ENCODE measurements at regions not wholly inside any gene's neighbourhood (a gene's known extent, or its start where the extent isn't known, plus 50 kb on each side); places are given as distances from the start of the nearest gene placed in this dataset.

DNA sequence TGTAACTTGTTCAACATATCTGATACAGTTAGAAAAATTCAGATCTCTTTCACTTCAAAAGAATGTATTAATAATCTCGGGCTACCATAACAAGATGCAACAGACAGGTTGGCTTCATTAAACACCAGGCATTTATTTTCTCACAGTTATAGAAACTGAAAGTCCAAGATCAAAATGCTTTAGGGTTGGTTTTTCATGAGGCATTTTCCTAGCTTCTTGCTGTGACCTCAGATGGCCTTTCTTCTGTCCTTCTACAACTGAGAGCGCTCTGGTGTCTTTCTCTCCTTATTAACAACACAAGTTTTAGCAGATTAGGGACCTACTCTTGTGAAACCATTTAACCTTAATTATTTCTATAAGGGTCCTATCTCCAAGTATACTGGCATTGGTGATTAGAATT, 452.5 kb downstream of the ZNF804A start:
- Histone ChIP-seq H2AFZ (replicated peaks) (no peak overlapping the region), H4K20me1 (ENCODE audit: low read depth) (no peaks in the 10 kb centered on the region), H3K79me2 (ENCODE audit: low read depth) (no peaks in the 10 kb centered on the region), H3F3A (ENCODE audit: low read depth) (no peaks in the 10 kb centered on the region), H3K27ac (no peak overlapping the region), H3K36me3 (no peaks in the 10 kb centered on the region), H3K4me3 (no peak overlapping the region), H3K27me3 (no peaks in the 10 kb centered on the region), H3K4me2 (no peak overlapping the region), H3K9ac (no peak overlapping the region), H3K4me1 (no peaks in the 10 kb centered on the region), H3K9me3 (ENCODE audit: low read depth) (no peaks in the 10 kb centered on the region)
- Mint-ChIP-seq H3K4me3 (no peak overlapping the region), H3K9me3 (no peaks in the 10 kb centered on the region), H3K27me3 (ENCODE audit: insufficient read depth, low read depth) (no peaks in the 10 kb centered on the region), H3K4me1 (peaks cover 4% of the 10 kb centered on the region), H3K36me3 (no peaks in the 10 kb centered on the region), H3K27ac (no peak overlapping the region)
- TF ChIP-seq EZH2phosphoT487 (IDR thresholded peaks at IDR 0.05) (no peak), EZH2 (IDR thresholded peaks at IDR 0.05) (no peak), CTCF (IDR thresholded peaks at IDR 0.05) (no peak)
- no peak for DNase-seq (ENCODE audit: low spot score)

DNA sequence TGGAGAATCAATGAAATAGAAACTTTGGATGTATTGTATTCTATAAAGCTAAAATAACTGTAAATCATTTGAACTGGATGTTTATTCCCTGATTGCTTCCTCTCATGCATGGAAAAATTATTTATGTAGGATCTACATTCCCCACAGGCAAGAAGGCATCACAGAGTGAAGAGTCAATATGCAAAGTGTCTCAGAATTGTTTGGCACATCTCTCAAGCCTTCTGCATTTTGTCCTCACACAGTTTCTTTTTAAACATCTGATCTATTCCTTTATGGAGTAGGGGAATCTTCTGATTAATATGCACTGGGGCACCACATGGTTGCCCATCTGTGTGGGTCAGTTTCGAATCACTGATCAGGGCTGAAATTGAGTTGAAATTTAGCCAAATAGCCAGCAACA, 465.4 kb downstream of the ZNF804A start:
- no peaks in the 10 kb centered on the region for H3K36me3 Mint-ChIP-seq
- H3K4me3 Mint-ChIP-seq: no peak overlapping the region
- H3K27ac Mint-ChIP-seq: no peak overlapping the region

GRCh38 chr2:185066128-185066527, 467.8 kb downstream of the ZNF804A start:
- Mint-ChIP-seq H3K27ac (no peak overlapping the region), H3K4me3 (no peak overlapping the region), H3K36me3 (no peaks in the 10 kb centered on the region), H3K27me3 (ENCODE audit: insufficient read depth, low read depth) (no peaks in the 10 kb centered on the region), H3K9me3 (no peaks in the 10 kb centered on the region), H3K4me1 (no peaks in the 10 kb centered on the region)
- no peaks in the 10 kb centered on the region for H3K36me3 ChIP-seq
- H3K27me3 ChIP-seq: no peaks in the 10 kb centered on the region
- H4K20me1 ChIP-seq (ENCODE audit: low read depth): no peaks in the 10 kb centered on the region
- no peak overlapping the region for H2AFZ ChIP-seq (replicated peaks)
- no peaks in the 10 kb centered on the region for H3F3A ChIP-seq (ENCODE audit: low read depth)
- no peak for TF ChIP-seq CTCF (IDR thresholded peaks at IDR 0.05)
- no peak for TF ChIP-seq EZH2 (IDR thresholded peaks at IDR 0.05)
- no peak for TF ChIP-seq EZH2phosphoT487 (IDR thresholded peaks at IDR 0.05)
- H3K79me2 ChIP-seq (ENCODE audit: low read depth): no peaks in the 10 kb centered on the region
- DNase-seq (ENCODE audit: low spot score): no peak
- H3K4me2 ChIP-seq: no peak overlapping the region
- no peak overlapping the region for H3K9ac ChIP-seq
- no peaks in the 10 kb centered on the region for H3K9me3 ChIP-seq (ENCODE audit: low read depth)
- H3K4me3 ChIP-seq: no peak overlapping the region
- no peaks in the 10 kb centered on the region for H3K4me1 ChIP-seq
- no peak overlapping the region for H3K27ac ChIP-seq

More for the DNA sequence above, 465.4 kb downstream of the ZNF804A start:
- H3K36me3 ChIP-seq: no peaks in the 10 kb centered on the region
- no peaks in the 10 kb centered on the region for H3K9me3 ChIP-seq (ENCODE audit: low read depth)
- no peak overlapping the region for H3K9ac ChIP-seq
- TF ChIP-seq EZH2phosphoT487 (IDR thresholded peaks at IDR 0.05): no peak
- no peak for TF ChIP-seq CTCF (IDR thresholded peaks at IDR 0.05)
- no peak for TF ChIP-seq EZH2 (IDR thresholded peaks at IDR 0.05)
- DNase-seq (ENCODE audit: low spot score): no peak
- H3K27ac ChIP-seq: no peak overlapping the region
- Mint-ChIP-seq H3K9me3 (no peaks in the 10 kb centered on the region), H3K4me1 (no peaks in the 10 kb centered on the region), H3K27me3 (ENCODE audit: insufficient read depth, low read depth) (no peaks in the 10 kb centered on the region)
- H4K20me1 ChIP-seq (ENCODE audit: low read depth): no peaks in the 10 kb centered on the region
- H3K27me3 ChIP-seq: no peaks in the 10 kb centered on the region
- H3K4me3 ChIP-seq: no peak overlapping the region
- no peaks in the 10 kb centered on the region for H3F3A ChIP-seq (ENCODE audit: low read depth)
- H3K4me1 ChIP-seq: no peaks in the 10 kb centered on the region
- no peaks in the 10 kb centered on the region for H3K79me2 ChIP-seq (ENCODE audit: low read depth)
- no peak overlapping the region for H3K4me2 ChIP-seq
- H2AFZ ChIP-seq (replicated peaks): no peak overlapping the region

GRCh38 chr2:185069107-185069506, 470.8 kb downstream of the ZNF804A start:
- Mint-ChIP-seq H3K27me3 (ENCODE audit: insufficient read depth, low read depth) (no peaks in the 10 kb centered on the region), H3K4me3 (no peak overlapping the region), H3K27ac (no peak overlapping the region), H3K9me3 (no peaks in the 10 kb centered on the region), H3K36me3 (no peaks in the 10 kb centered on the region), H3K4me1 (no peaks in the 10 kb centered on the region)
- no peak overlapping the region for H3K4me2 ChIP-seq
- H3K27me3 ChIP-seq: no peaks in the 10 kb centered on the region
- no peaks in the 10 kb centered on the region for H3K36me3 ChIP-seq
- DNase-seq (ENCODE audit: low spot score): no peak
- TF ChIP-seq EZH2phosphoT487 (IDR thresholded peaks at IDR 0.05) (no peak), EZH2 (IDR thresholded peaks at IDR 0.05) (no peak), CTCF (IDR thresholded peaks at IDR 0.05) (no peak)
- H3K9me3 ChIP-seq (ENCODE audit: low read depth): no peaks in the 10 kb centered on the region
- H3K9ac ChIP-seq: no peak overlapping the region
- no peak overlapping the region for H2AFZ ChIP-seq (replicated peaks)
- no peak overlapping the region for H3K27ac ChIP-seq
- no peaks in the 10 kb centered on the region for H4K20me1 ChIP-seq (ENCODE audit: low read depth)
- H3K79me2 ChIP-seq (ENCODE audit: low read depth): no peaks in the 10 kb centered on the region
- no peak overlapping the region for H3K4me3 ChIP-seq
- H3F3A ChIP-seq (ENCODE audit: low read depth): no peaks in the 10 kb centered on the region
- H3K4me1 ChIP-seq: no peaks in the 10 kb centered on the region
